RWPE2 (cell line): ENCODE measurements at regions not wholly inside any gene's neighbourhood (a gene's known extent, or its start where the extent isn't known, plus 50 kb on each side); places are given as distances from the start of the nearest gene placed in this dataset.

Source experiments
- ATAC-seq: fragments of 200-7000 bp; cut with Tn5 transposase; 3 replicates; pipeline ENCODE4 v1.9.1; 2021; ENCODE audit warnings: low read depth
- DNase-seq: peaks from one replicate; pipeline ENCODE4 v3.0.0-alpha.2; 2020; ENCODE audit warnings: low spot score
- H3K27ac ChIP-seq: fragments of 450-650 bp; 2 replicates; pipeline ENCODE4 v1.5.1; 2017; ENCODE audit warnings: mild to moderate bottlenecking; ENCODE audit not compliant: poor library complexity, severe bottlenecking
- H3K27me3 ChIP-seq: fragments of 250-450 bp; sonication (Bioruptor Pico); 2 replicates; pipeline ENCODE4 v1.5.1; 2021; ENCODE audit warnings: mild to moderate bottlenecking, moderate library complexity; ENCODE audit not compliant: insufficient read depth, poor library complexity, severe bottlenecking
- H3K36me3 ChIP-seq: fragments of 250-450 bp; sonication (Bioruptor Pico); 2 replicates; pipeline ENCODE4 v1.5.1; 2020; ENCODE audit warnings: low read depth, mild to moderate bottlenecking, moderate library complexity
- H3K4me1 ChIP-seq: fragments of 250-450 bp; sonication (Bioruptor Pico); 2 replicates; pipeline ENCODE4 v1.5.1; 2021; ENCODE audit warnings: mild to moderate bottlenecking, moderate library complexity; ENCODE audit not compliant: insufficient read depth, poor library complexity, severe bottlenecking
- H3K4me3 ChIP-seq: fragments of 250-450 bp; sonication (Bioruptor Pico); 2 replicates; pipeline ENCODE4 v1.5.1; 2021; ENCODE audit warnings: mild to moderate bottlenecking, moderate library complexity; ENCODE audit not compliant: severe bottlenecking
- H3K9me3 ChIP-seq: fragments of 250-450 bp; sonication (Bioruptor Pico); 2 replicates; pipeline ENCODE4 v1.5.1; 2021; ENCODE audit warnings: mild to moderate bottlenecking, moderate library complexity; ENCODE audit not compliant: severe bottlenecking
- CTCF ChIP-seq: fragments of 450-650 bp; IDR thresholded peaks from one replicate; pipeline ENCODE4 v1.5.1; 2017; ENCODE audit warnings: mild to moderate bottlenecking, moderate library complexity; ENCODE audit not compliant: poor library complexity, severe bottlenecking

GRCh38 chr13:67635754-67636153 is 405.6 kb upstream of the PCDH9 start:
- no peaks in the 10 kb centered on the region for H3K9me3 ChIP-seq
- H3K27ac ChIP-seq: no peak overlapping the region
- ATAC-seq (no peak), DNase-seq (no peak)
- H3K4me1 ChIP-seq: no peaks in the 10 kb centered on the region
- no peak for TF ChIP-seq CTCF
- no peak overlapping the region for H3K4me3 ChIP-seq
- no peaks in the 10 kb centered on the region for H3K36me3 ChIP-seq
- no peaks in the 10 kb centered on the region for H3K27me3 ChIP-seq

DNA sequence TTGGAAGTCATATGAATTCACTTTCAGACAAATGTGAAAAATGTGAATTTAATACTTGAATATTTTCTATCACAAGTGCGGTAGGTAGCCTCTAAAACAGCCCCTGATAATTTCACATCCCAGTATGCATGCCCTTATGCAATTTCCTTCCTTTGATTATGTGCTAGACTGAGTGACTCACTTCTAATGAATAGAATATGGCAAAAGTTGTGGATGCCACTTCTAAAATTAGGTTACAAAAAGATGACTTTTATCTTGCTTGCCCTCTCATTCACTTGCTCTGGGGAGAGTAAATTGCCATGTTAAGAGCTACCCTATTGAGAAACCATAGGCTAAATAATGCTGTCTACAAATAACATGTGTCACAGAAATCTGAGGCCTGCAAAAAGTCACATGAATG is 402.5 kb upstream of the PCDH9 start:
- no peaks in the 10 kb centered on the region for H3K4me1 ChIP-seq
- H3K27me3 ChIP-seq: no peaks in the 10 kb centered on the region
- no peaks in the 10 kb centered on the region for H3K9me3 ChIP-seq
- ATAC-seq (peak; percentile 58; the same call in 1 of the 3 replicates), DNase-seq (no peak)
- no peak for TF ChIP-seq CTCF
- no peak overlapping the region for H3K4me3 ChIP-seq
- H3K27ac ChIP-seq: no peak overlapping the region
- no peaks in the 10 kb centered on the region for H3K36me3 ChIP-seq

DNA sequence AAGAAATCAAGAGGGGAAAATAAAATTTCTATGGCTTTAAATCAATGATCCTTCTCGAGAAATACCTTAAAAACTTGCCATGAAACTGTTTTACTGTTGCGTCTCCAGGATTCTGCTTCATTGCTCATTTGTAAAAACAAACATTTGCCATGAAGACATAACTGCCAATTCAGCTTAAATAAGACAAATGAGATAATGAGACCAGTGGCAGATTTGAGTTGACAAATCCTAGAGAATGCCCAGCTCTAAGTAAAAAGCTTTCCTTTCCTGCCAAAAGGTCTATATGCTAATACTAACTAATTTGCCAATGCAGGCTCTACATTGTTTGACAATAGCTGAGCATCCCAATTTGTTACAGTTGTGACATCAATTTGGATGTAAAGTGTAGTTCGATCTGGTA is 400.5 kb upstream of the PCDH9 start:
- no peaks in the 10 kb centered on the region for H3K9me3 ChIP-seq
- H3K27ac ChIP-seq: no peak overlapping the region
- no peak for TF ChIP-seq CTCF
- H3K36me3 ChIP-seq: no peaks in the 10 kb centered on the region
- H3K27me3 ChIP-seq: no peaks in the 10 kb centered on the region
- no peak for ATAC-seq
- H3K4me3 ChIP-seq: no peak overlapping the region
- no peak for DNase-seq
- H3K4me1 ChIP-seq: no peaks in the 10 kb centered on the region

- H3K9me3 ChIP-seq: no peaks in the 10 kb centered on the region
- ATAC-seq (no peak), DNase-seq (no peak)
- H3K27ac ChIP-seq: no peak overlapping the region
- H3K4me3 ChIP-seq: no peak overlapping the region
- no peak for TF ChIP-seq CTCF
- H3K4me1 ChIP-seq: peaks cover 7% of the 10 kb centered on the region
- H3K27me3 ChIP-seq: no peaks in the 10 kb centered on the region
- no peaks in the 10 kb centered on the region for H3K36me3 ChIP-seq
Measured at GRCh38 chr13:67623630-67624029, 393.5 kb upstream of the PCDH9 start.

GRCh38 chr13:67620665-67621064 is 390.5 kb upstream of the PCDH9 start:
- H3K4me3 ChIP-seq: no peak overlapping the region
- no peak for TF ChIP-seq CTCF
- no peak for ATAC-seq
- H3K36me3 ChIP-seq: no peaks in the 10 kb centered on the region
- H3K27ac ChIP-seq: no peak overlapping the region
- DNase-seq: no peak
- H3K4me1 ChIP-seq: peaks cover 7% of the 10 kb centered on the region
- H3K9me3 ChIP-seq: no peaks in the 10 kb centered on the region
- no peaks in the 10 kb centered on the region for H3K27me3 ChIP-seq
